Large intestine (tissue), 3 donors: ENCODE measurements at regions not wholly inside any gene's neighbourhood (a gene's known extent, or its start where the extent isn't known, plus 50 kb on each side); places are given as distances from the start of the nearest gene placed in this dataset.

Experiments used
- DNase-seq, 2 donors: peaks; one replicate each; pipeline versions ENCODE4 v3.0.0 to v3.0.0-alpha.2; 2013
- H3K27ac ChIP-seq: one replicate; pipeline ENCODE4 v1.5.1; 2013; ENCODE audit warnings: low read length
- H3K27me3 ChIP-seq: 2 replicates; pipeline ENCODE4 v1.6.1; 2013; ENCODE audit warnings: low read length; ENCODE audit not compliant: control insufficient read depth, insufficient read depth
- H3K36me3 ChIP-seq: 2 replicates; pipeline ENCODE4 v1.6.1; 2013; ENCODE audit warnings: low read length; ENCODE audit not compliant: control insufficient read depth, insufficient read depth
- H3K4me1 ChIP-seq: one replicate; pipeline ENCODE4 v1.6.1; 2013; ENCODE audit warnings: low read length; ENCODE audit not compliant: control insufficient read depth, insufficient read depth
- H3K4me3 ChIP-seq: one replicate; pipeline ENCODE4 v1.5.1; 2013; ENCODE audit warnings: low read length
- H3K9me3 ChIP-seq: one replicate; pipeline ENCODE4 v1.6.1; 2013; ENCODE audit warnings: mild to moderate bottlenecking, low read depth, low read length, moderate library complexity; ENCODE audit not compliant: control insufficient read depth
- WGBS: methylation state at CpG from one replicate; pipeline ENCODE4 v1.1.5; 2013; ENCODE audit warnings: low lambda C conversion rate; ENCODE audit not compliant: insufficient coverage; 5-methylcytosine and 5-hydroxymethylcytosine counted together

DNA sequence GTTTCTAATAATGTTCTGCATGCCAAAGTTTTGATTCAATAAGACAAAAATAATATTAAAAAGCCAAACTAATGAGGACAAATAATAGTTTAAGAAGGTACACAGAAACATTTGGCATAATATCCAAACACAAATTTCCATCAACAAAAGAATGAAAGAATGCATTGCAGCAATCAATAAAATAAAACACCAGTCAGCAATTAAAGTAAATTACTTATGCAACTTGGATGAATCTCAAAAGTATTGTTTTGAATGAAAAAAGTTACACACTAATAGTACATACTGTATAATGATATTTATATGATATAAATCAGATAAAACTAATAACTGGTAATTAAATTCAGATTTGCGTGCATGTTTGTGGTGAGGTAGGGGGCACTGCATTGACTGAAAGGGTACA lies 285.5 kb upstream of the PCDH10 start:
- H3K9me3 ChIP-seq, result no peaks in the 10 kb centered on the region
- H3K27ac ChIP-seq, result no peak overlapping the region
- H3K27me3 ChIP-seq, result no peaks in the 10 kb centered on the region
- WGBS, result no CpG with 5 or more reads among the region's 1 CpG
- no peak overlapping the region for H3K4me3 ChIP-seq
- no peaks in the 10 kb centered on the region for H3K36me3 ChIP-seq
- no peak for DNase-seq
- no peaks in the 10 kb centered on the region for H3K4me1 ChIP-seq

- H3K4me3 ChIP-seq, result no peak overlapping the region
- no peaks in the 10 kb centered on the region for H3K36me3 ChIP-seq
- DNase-seq, result no peak
- H3K27me3 ChIP-seq, result no peaks in the 10 kb centered on the region
- H3K27ac ChIP-seq, result no peak overlapping the region
- H3K9me3 ChIP-seq, result no peaks in the 10 kb centered on the region
- no CpG with 5 or more reads among the region's 1 CpG for WGBS
- H3K4me1 ChIP-seq, result no peaks in the 10 kb centered on the region
These were observed 283.6 kb upstream of the PCDH10 start for GRCh38 chr4:132865458-132865857.

- no peak overlapping the region for H3K27ac ChIP-seq
- H3K27me3 ChIP-seq, result no peaks in the 10 kb centered on the region
- 93% methylated on average over 2 of the region's 2 CpGs for WGBS
- no peak overlapping the region for H3K4me3 ChIP-seq
- H3K9me3 ChIP-seq, result no peaks in the 10 kb centered on the region
- DNase-seq, result no peak
- no peaks in the 10 kb centered on the region for H3K36me3 ChIP-seq
- H3K4me1 ChIP-seq, result no peaks in the 10 kb centered on the region
These were observed 283.2 kb upstream of the PCDH10 start for GRCh38 chr4:132865922-132866321.

- no peak overlapping the region for H3K27ac ChIP-seq
- no CpG with 5 or more reads among the region's 4 CpGs for WGBS
- H3K36me3 ChIP-seq, result no peaks in the 10 kb centered on the region
- no peaks in the 10 kb centered on the region for H3K9me3 ChIP-seq
- no peak for DNase-seq
- H3K27me3 ChIP-seq, result no peaks in the 10 kb centered on the region
- H3K4me3 ChIP-seq, result no peak overlapping the region
- H3K4me1 ChIP-seq, result no peaks in the 10 kb centered on the region
These were observed 282.5 kb upstream of the PCDH10 start for GRCh38 chr4:132866616-132867015.

GRCh38 chr4:132893787-132894186 lies 255.3 kb upstream of the PCDH10 start:
- no CpG with 5 or more reads among the region's 3 CpGs for WGBS
- H3K36me3 ChIP-seq, result no peaks in the 10 kb centered on the region

DNA sequence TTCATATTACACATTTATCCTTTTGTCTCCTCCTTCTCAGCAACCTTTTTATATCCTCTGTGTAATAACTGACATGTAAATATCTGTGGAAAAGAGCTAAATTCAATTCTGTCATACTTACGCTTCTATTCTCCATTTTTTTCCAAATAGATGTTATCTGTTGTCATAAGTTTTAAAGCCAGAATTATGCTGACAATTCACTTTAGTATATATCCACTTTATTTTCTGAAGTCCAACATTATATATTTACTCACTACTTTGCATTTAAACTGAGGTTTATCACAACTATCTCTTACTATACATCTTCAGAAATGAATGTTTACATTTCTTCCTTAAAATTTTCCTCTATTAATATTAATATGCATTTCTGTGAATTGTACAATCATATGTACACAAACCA lies 247.9 kb upstream of the PCDH10 start:
- no peaks in the 10 kb centered on the region for H3K9me3 ChIP-seq
- WGBS, result 100% methylated on average over 1 of the region's 1 CpG
- H3K4me1 ChIP-seq, result no peaks in the 10 kb centered on the region
- no peak overlapping the region for H3K27ac ChIP-seq
- no peaks in the 10 kb centered on the region for H3K36me3 ChIP-seq
- H3K4me3 ChIP-seq, result no peak overlapping the region
- no peaks in the 10 kb centered on the region for H3K27me3 ChIP-seq
- no peak for DNase-seq

More at GRCh38 chr4:132893787-132894186, 255.3 kb upstream of the PCDH10 start:
- Histone ChIP-seq H3K27ac (no peak overlapping the region), H3K4me1 (no peaks in the 10 kb centered on the region), H3K27me3 (no peaks in the 10 kb centered on the region), H3K9me3 (no peaks in the 10 kb centered on the region), H3K4me3 (no peak overlapping the region)
- no peak for DNase-seq

DNA sequence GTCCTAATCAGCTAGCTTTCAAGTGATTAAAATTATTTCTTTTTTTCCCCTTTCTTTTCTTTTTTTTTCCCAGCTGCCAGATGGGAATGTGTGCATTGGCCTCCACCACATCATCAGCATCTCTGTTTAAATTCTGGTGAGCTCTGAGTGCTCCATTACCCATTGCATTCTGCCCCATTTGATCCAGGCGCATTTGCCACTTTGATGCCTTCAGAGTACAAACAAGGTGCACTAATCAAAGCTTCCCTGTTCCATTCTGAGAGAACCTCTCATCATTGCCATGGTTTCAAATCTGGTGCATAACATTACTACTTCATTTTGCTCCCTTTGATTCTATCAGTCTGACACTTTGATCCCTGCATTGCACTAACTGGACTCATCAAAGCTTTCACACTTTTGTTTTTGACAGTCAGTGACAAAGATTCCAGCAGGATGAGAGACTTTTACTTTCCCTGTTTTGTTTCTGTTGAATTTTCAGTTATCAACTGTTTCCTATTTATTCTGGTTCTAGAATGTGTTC lies 238.8 kb upstream of the PCDH10 start:
- no peak for DNase-seq
- Histone ChIP-seq H3K4me3 (no peak overlapping the region), H3K27ac (no peak overlapping the region), H3K4me1 (no peaks in the 10 kb centered on the region), H3K36me3 (no peaks in the 10 kb centered on the region), H3K27me3 (no peaks in the 10 kb centered on the region), H3K9me3 (peaks cover 5% of the 10 kb centered on the region)
- WGBS, result no CpG with 5 or more reads among the region's 1 CpG

DNA sequence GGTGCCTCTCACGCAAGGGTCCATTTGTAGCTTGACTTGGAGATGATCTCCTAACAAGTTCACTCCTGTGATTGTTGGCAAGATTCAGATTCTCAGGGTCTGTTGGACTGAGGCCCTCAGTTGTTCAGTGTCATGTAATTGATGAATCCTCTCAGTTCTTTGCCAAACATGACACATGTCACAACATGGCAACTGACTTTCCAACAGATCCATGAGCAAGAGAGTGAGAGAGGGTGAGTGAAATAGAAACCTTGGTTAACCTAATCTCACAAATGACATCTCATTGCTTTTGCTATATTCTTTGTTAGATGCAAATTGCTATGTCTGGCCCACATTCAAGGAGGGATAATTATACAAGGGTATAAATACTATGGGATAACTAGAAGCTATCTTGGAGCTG lies 231.0 kb upstream of the PCDH10 start:
- no peak overlapping the region for H3K27ac ChIP-seq
- WGBS, result no CpG with 5 or more reads among the region's 1 CpG
- no peak for DNase-seq
- H3K36me3 ChIP-seq, result no peaks in the 10 kb centered on the region
- no peaks in the 10 kb centered on the region for H3K27me3 ChIP-seq
- no peaks in the 10 kb centered on the region for H3K9me3 ChIP-seq
- no peak overlapping the region for H3K4me3 ChIP-seq
- no peaks in the 10 kb centered on the region for H3K4me1 ChIP-seq

DNA sequence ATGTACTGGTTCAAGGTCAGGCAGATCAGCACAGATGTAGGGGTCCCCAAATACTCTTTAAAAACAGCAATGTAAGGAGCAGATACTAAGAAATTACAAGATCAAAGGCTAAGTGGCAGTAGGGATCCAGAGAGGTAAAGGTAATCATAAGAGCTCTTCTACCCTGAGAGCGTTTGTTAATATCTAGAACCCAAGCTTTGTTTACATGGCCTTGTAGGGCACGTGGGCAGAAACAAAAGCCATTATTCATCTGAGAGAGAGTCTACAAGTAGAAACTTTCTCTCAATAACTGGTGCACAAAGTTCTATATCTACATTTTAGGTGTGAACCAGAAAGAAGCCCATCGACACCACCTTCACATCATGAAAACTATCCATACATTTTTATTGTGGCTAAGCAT lies 225.6 kb upstream of the PCDH10 start:
- no peak for DNase-seq
- WGBS, result no CpG with 5 or more reads among the region's 3 CpGs

GRCh38 chr4:132934911-132935310 lies 214.2 kb upstream of the PCDH10 start:
- DNase-seq, result no peak
- Histone ChIP-seq H3K4me3 (no peak overlapping the region), H3K9me3 (no peaks in the 10 kb centered on the region), H3K27ac (no peak overlapping the region), H3K4me1 (no peaks in the 10 kb centered on the region), H3K36me3 (no peaks in the 10 kb centered on the region), H3K27me3 (no peaks in the 10 kb centered on the region)
- WGBS, result no CpG with 5 or more reads among the region's 2 CpGs

More for the DNA sequence above, 225.6 kb upstream of the PCDH10 start:
- Histone ChIP-seq H3K27me3 (no peaks in the 10 kb centered on the region), H3K27ac (no peak overlapping the region), H3K36me3 (no peaks in the 10 kb centered on the region), H3K4me1 (no peaks in the 10 kb centered on the region), H3K4me3 (no peak overlapping the region), H3K9me3 (no peaks in the 10 kb centered on the region)

- no peak for DNase-seq
- Histone ChIP-seq H3K27ac (no peak overlapping the region), H3K4me1 (no peaks in the 10 kb centered on the region), H3K4me3 (no peak overlapping the region), H3K9me3 (peaks cover 14% of the 10 kb centered on the region), H3K27me3 (no peaks in the 10 kb centered on the region), H3K36me3 (no peaks in the 10 kb centered on the region)
These were observed 193.9 kb upstream of the PCDH10 start for GRCh38 chr4:132955146-132955545.
